ENCODE measurements at regions not wholly inside any gene's neighbourhood (a gene's known extent, or its start where the extent isn't known, plus 50 kb on each side); places are given as distances from the start of the nearest gene placed in this dataset.

GRCh38 chr14:34120185-34120977 lies 169.5 kb upstream of the EGLN3 start:
- H4K20me1 ChIP-seq (ENCODE audit: control insufficient read depth, extremely low read depth, insufficient read depth, low read length), result no peaks in the 10 kb centered on the region
- H2AFZ ChIP-seq (ENCODE audit: low read length), result no peak overlapping the region
- no peaks in the 10 kb centered on the region for H3K4me1 ChIP-seq (ENCODE audit: control insufficient read depth, extremely low read depth, insufficient read depth, low read length)
- no peak overlapping the region for H3K4me2 ChIP-seq (ENCODE audit: extremely low read depth, insufficient read depth, low read length)
- H3K27me3 ChIP-seq (ENCODE audit: control insufficient read depth, insufficient read depth, low read length), result no peaks in the 10 kb centered on the region
- H3K36me3 ChIP-seq (ENCODE audit: control insufficient read depth, insufficient read depth, low read length), result no peaks in the 10 kb centered on the region
- H3K9ac ChIP-seq (ENCODE audit: insufficient read depth, low read length), result no peak overlapping the region
- DNase-seq (ENCODE audit: low read depth in 2 of 2), result no peak
- H3K79me2 ChIP-seq (ENCODE audit: control insufficient read depth, insufficient read depth, low read length), result no peaks in the 10 kb centered on the region
- TF ChIP-seq CTCF (conservative IDR thresholded peaks at IDR 0.05 in 1 of 2, IDR thresholded peaks at IDR 0.05 in 1 of 2; ENCODE audit: low read depth in 1 of 2, low read length in 2 of 2) (no peak), EZH2 (IDR thresholded peaks at IDR 0.05; ENCODE audit: low read length, missing control alignments) (no peak)
- H3K4me3 ChIP-seq (replicated peaks in 1 of 4; ENCODE audit: control extremely low read depth in 1 of 4, insufficient read depth in 1 of 4, low read depth in 3 of 4, low read length in 4 of 4), result no peak overlapping the region
- H3K9me3 ChIP-seq (ENCODE audit: control insufficient read depth, insufficient read depth, low read depth, low read length), result no peaks in the 10 kb centered on the region
- H3K27ac ChIP-seq (ENCODE audit: insufficient read depth, low read length), result no peak overlapping the region

- no peaks in the 10 kb centered on the region for H3K79me2 ChIP-seq (ENCODE audit: control insufficient read depth, insufficient read depth, low read length)
- no peaks in the 10 kb centered on the region for H4K20me1 ChIP-seq (ENCODE audit: control insufficient read depth, extremely low read depth, insufficient read depth, low read length)
- H3K4me2 ChIP-seq (ENCODE audit: extremely low read depth, insufficient read depth, low read length), result no peak overlapping the region
- no peak overlapping the region for H3K27ac ChIP-seq (ENCODE audit: insufficient read depth, low read length)
- no peaks in the 10 kb centered on the region for H3K9me3 ChIP-seq (ENCODE audit: control insufficient read depth, insufficient read depth, low read depth, low read length)
- no peak overlapping the region for H3K4me3 ChIP-seq (replicated peaks in 1 of 4; ENCODE audit: control extremely low read depth in 1 of 4, insufficient read depth in 1 of 4, low read depth in 3 of 4, low read length in 4 of 4)
- H3K4me1 ChIP-seq (ENCODE audit: control insufficient read depth, extremely low read depth, insufficient read depth, low read length), result no peaks in the 10 kb centered on the region
- no peak overlapping the region for H3K9ac ChIP-seq (ENCODE audit: insufficient read depth, low read length)
- H3K36me3 ChIP-seq (ENCODE audit: control insufficient read depth, insufficient read depth, low read length), result no peaks in the 10 kb centered on the region
- no peak overlapping the region for H2AFZ ChIP-seq (ENCODE audit: low read length)
- DNase-seq (ENCODE audit: low read depth in 2 of 2), result no peak
- TF ChIP-seq CTCF (conservative IDR thresholded peaks at IDR 0.05 in 1 of 2, IDR thresholded peaks at IDR 0.05 in 1 of 2; ENCODE audit: low read depth in 1 of 2, low read length in 2 of 2), result no peak
- TF ChIP-seq EZH2 (IDR thresholded peaks at IDR 0.05; ENCODE audit: low read length, missing control alignments), result no peak
- H3K27me3 ChIP-seq (ENCODE audit: control insufficient read depth, insufficient read depth, low read length), result no peaks in the 10 kb centered on the region
Measured at GRCh38 chr14:34119107-34119858, 168.4 kb upstream of the EGLN3 start.

GRCh38 chr14:34113991-34114390 lies 163.1 kb upstream of the EGLN3 start:
- H3K4me2 ChIP-seq (ENCODE audit: extremely low read depth, insufficient read depth, low read length), result no peak overlapping the region
- H4K20me1 ChIP-seq (ENCODE audit: control insufficient read depth, extremely low read depth, insufficient read depth, low read length), result no peaks in the 10 kb centered on the region
- no peaks in the 10 kb centered on the region for H3K4me1 ChIP-seq (ENCODE audit: control insufficient read depth, extremely low read depth, insufficient read depth, low read length)
- no peak overlapping the region for H2AFZ ChIP-seq (ENCODE audit: low read length)
- no peak for DNase-seq (ENCODE audit: low read depth in 2 of 2)
- no peaks in the 10 kb centered on the region for H3K79me2 ChIP-seq (ENCODE audit: control insufficient read depth, insufficient read depth, low read length)
- H3K27ac ChIP-seq (ENCODE audit: insufficient read depth, low read length), result no peak overlapping the region
- no peak overlapping the region for H3K9ac ChIP-seq (ENCODE audit: insufficient read depth, low read length)
- H3K27me3 ChIP-seq (ENCODE audit: control insufficient read depth, insufficient read depth, low read length), result no peaks in the 10 kb centered on the region
- H3K9me3 ChIP-seq (ENCODE audit: control insufficient read depth, insufficient read depth, low read depth, low read length), result no peaks in the 10 kb centered on the region
- no peak overlapping the region for H3K4me3 ChIP-seq (replicated peaks in 1 of 4; ENCODE audit: control extremely low read depth in 1 of 4, insufficient read depth in 1 of 4, low read depth in 3 of 4, low read length in 4 of 4)
- H3K36me3 ChIP-seq (ENCODE audit: control insufficient read depth, insufficient read depth, low read length), result no peaks in the 10 kb centered on the region
- TF ChIP-seq EZH2 (IDR thresholded peaks at IDR 0.05; ENCODE audit: low read length, missing control alignments) (no peak), CTCF (conservative IDR thresholded peaks at IDR 0.05 in 1 of 2, IDR thresholded peaks at IDR 0.05 in 1 of 2; ENCODE audit: low read depth in 1 of 2, low read length in 2 of 2) (no peak)
